ENCODE measurements at regions not wholly inside any gene's neighbourhood (a gene's known extent, or its start where the extent isn't known, plus 50 kb on each side); places are given as distances from the start of the nearest gene placed in this dataset.

DNA sequence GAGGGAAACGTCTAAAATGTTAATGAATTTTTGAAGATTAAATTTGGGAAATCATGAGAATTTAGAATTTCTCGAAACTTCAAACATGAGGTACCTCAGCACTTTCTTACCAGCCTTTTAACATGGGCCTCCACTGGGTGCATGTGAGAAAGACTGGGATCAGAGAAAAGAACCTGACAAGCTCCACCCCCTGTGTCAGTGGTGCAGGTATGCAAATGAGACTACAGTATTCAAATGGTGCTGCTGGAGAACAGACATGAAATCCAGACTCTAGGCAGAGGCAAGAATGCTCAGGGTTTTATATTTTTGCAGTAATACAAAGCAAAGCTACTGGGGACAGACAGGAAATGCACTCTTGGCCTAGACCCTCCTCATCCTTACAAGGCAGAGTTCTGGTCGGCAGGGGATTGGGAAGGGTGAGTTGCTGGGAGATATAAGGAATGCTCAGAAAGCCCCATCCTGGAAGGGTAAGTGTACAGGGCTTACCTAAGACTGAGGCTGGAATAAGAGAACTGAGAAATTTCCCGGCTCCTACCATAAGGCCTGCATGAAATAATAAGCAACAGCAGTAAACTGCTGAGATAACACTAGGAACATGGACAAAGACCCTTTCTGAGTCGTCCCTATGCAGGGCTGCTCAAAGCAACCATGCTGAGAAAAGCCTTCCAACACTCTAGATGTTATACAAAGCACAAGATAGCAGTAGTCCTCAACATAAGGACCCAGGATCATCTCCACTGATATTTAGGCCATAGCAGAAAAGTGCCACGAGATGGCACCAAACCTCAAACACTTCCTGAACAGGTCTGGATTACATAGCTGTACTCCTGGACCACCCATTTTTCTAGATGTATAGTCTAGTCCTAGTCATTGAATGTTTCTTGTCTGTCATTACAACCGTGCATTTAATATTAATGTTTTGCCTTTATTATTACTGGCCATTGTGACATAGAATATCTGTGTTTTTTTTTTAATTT is 260.8 kb downstream of the RASSF9 start:
- DNase-seq, result peak; percentile 53
- Histone ChIP-seq H3K4me2 (ENCODE audit: low read depth, low read length) (no peak overlapping the region), H3K36me3 (replicated peaks; ENCODE audit: insufficient read depth, low read length) (no peaks in the 10 kb centered on the region), H3K79me2 (ENCODE audit: low read length) (no peaks in the 10 kb centered on the region), H3K4me1 (ENCODE audit: low read length) (peaks cover 5% of the 10 kb centered on the region; the same call in 1 of the 2 replicates), H3K27me3 (replicated peaks; ENCODE audit: insufficient read depth, low read length) (no peaks in the 10 kb centered on the region), H2AFZ (ENCODE audit: low read length) (no peak overlapping the region), H3K9ac (ENCODE audit: low read length) (no peak overlapping the region), H3K4me3 (ENCODE audit: low read length) (no peak overlapping the region), H3K9me3 (replicated peaks; ENCODE audit: insufficient read depth, low read length) (no peaks in the 10 kb centered on the region), H4K20me1 (ENCODE audit: insufficient read depth, low read length) (no peaks in the 10 kb centered on the region), H3F3A (ENCODE audit: insufficient read depth, low read length) (no peaks in the 10 kb centered on the region), H3K27ac (ENCODE audit: low read length) (no peak overlapping the region), H3K9me2 (replicated peaks; ENCODE audit: insufficient read depth, low read length) (no peaks in the 10 kb centered on the region)
- TF ChIP-seq EZH2phosphoT487 (IDR thresholded peaks at IDR 0.05; ENCODE audit: low read length), result no peak
- TF ChIP-seq, protein P1, sequence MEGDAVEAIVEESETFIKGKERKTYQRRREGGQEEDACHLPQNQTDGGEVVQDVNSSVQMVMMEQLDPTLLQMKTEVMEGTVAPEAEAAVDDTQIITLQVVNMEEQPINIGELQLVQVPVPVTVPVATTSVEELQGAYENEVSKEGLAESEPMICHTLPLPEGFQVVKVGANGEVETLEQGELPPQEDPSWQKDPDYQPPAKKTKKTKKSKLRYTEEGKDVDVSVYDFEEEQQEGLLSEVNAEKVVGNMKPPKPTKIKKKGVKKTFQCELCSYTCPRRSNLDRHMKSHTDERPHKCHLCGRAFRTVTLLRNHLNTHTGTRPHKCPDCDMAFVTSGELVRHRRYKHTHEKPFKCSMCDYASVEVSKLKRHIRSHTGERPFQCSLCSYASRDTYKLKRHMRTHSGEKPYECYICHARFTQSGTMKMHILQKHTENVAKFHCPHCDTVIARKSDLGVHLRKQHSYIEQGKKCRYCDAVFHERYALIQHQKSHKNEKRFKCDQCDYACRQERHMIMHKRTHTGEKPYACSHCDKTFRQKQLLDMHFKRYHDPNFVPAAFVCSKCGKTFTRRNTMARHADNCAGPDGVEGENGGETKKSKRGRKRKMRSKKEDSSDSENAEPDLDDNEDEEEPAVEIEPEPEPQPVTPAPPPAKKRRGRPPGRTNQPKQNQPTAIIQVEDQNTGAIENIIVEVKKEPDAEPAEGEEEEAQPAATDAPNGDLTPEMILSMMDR (IDR thresholded peaks at IDR 0.05; ENCODE audit: low read length), result peak; percentile 70

DNA sequence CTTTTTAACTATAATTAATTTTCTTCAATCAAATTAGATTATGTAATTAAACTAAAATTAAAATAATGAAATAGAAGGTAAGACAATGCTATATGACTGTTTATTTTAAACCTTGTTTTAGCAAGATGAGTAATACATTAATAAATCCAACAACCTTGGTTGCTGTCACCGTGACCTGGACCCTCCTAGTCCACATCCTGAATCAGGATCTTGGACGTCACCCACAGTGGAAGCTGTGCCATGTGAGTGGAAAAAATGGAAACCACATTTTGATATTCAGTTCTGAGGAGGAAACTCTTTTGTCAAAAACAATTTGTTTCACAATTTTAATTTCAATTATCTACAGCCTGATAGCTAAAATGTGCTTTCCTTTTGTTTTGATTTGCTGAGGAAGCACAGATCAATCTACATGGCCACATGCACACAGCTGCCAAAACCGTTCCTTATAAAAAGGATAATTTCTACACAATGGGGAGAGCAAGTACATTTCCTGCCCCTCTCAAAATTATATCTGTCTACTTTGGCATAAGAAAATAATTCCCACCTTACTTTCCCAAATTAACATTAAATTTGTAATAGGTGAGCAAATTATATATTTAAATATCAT is 255.5 kb downstream of the RASSF9 start:
- Histone ChIP-seq H3K27ac (ENCODE audit: low read length) (no peak overlapping the region), H3K27me3 (replicated peaks; ENCODE audit: insufficient read depth, low read length) (no peaks in the 10 kb centered on the region), H3K79me2 (ENCODE audit: low read length) (no peaks in the 10 kb centered on the region), H3K9ac (ENCODE audit: low read length) (no peak overlapping the region), H3K36me3 (replicated peaks; ENCODE audit: insufficient read depth, low read length) (no peaks in the 10 kb centered on the region), H3K4me3 (ENCODE audit: low read length) (no peak overlapping the region), H3K4me1 (ENCODE audit: low read length) (no peaks in the 10 kb centered on the region), H3K9me3 (replicated peaks; ENCODE audit: insufficient read depth, low read length) (no peaks in the 10 kb centered on the region), H3K9me2 (replicated peaks; ENCODE audit: insufficient read depth, low read length) (no peaks in the 10 kb centered on the region), H3F3A (ENCODE audit: insufficient read depth, low read length) (no peaks in the 10 kb centered on the region), H3K4me2 (ENCODE audit: low read depth, low read length) (no peak overlapping the region), H4K20me1 (ENCODE audit: insufficient read depth, low read length) (no peaks in the 10 kb centered on the region), H2AFZ (ENCODE audit: low read length) (no peak overlapping the region)
- TF ChIP-seq, protein P1 (IDR thresholded peaks at IDR 0.05; ENCODE audit: low read length), result no peak
- TF ChIP-seq EZH2 (optimal IDR thresholded peaks at IDR 0.05; ENCODE audit: low read depth, low read length), result no peak
- no peak for TF ChIP-seq EZH2phosphoT487 (IDR thresholded peaks at IDR 0.05; ENCODE audit: low read length)
- no peak for DNase-seq

DNA sequence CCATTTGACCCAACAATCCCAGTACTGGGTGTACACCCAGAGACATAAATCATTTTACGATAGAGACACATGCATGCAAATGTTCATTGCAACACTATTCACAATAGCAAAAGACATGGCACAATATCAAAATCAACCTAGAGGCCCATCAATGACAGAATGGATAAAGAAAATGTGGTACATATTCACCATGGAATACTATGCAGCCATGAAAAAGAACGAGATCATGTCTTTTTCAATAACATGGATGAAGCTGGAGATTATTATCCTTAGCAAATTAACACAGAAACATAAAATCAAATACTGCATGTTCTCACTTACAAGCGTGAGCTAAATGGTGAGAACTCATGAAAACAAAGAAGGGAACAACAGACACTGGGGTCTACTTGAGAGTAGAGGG is 249.1 kb downstream of the RASSF9 start:
- Histone ChIP-seq H2AFZ (ENCODE audit: low read length) (no peak overlapping the region), H3K9me3 (replicated peaks; ENCODE audit: insufficient read depth, low read length) (no peaks in the 10 kb centered on the region), H3K9me2 (replicated peaks; ENCODE audit: insufficient read depth, low read length) (no peaks in the 10 kb centered on the region), H3K4me2 (ENCODE audit: low read depth, low read length) (no peak overlapping the region), H3F3A (ENCODE audit: insufficient read depth, low read length) (no peaks in the 10 kb centered on the region), H3K27ac (ENCODE audit: low read length) (no peak overlapping the region), H3K27me3 (replicated peaks; ENCODE audit: insufficient read depth, low read length) (no peaks in the 10 kb centered on the region), H3K9ac (ENCODE audit: low read length) (no peak overlapping the region), H3K4me1 (ENCODE audit: low read length) (no peaks in the 10 kb centered on the region), H3K79me2 (ENCODE audit: low read length) (no peaks in the 10 kb centered on the region), H4K20me1 (ENCODE audit: insufficient read depth, low read length) (no peaks in the 10 kb centered on the region), H3K4me3 (ENCODE audit: low read length) (no peak overlapping the region), H3K36me3 (replicated peaks; ENCODE audit: insufficient read depth, low read length) (no peaks in the 10 kb centered on the region)
- no peak for DNase-seq
- TF ChIP-seq EZH2phosphoT487 (IDR thresholded peaks at IDR 0.05; ENCODE audit: low read length), result no peak
- TF ChIP-seq EZH2 (optimal IDR thresholded peaks at IDR 0.05; ENCODE audit: low read depth, low read length), result no peak
- TF ChIP-seq, protein P1 (IDR thresholded peaks at IDR 0.05; ENCODE audit: low read length), result no peak
